Left lung (tissue), 4 donors: ENCODE measurements at regions not wholly inside any gene's neighbourhood (a gene's known extent, or its start where the extent isn't known, plus 50 kb on each side); places are given as distances from the start of the nearest gene placed in this dataset.
A peak's percentile ranks its signal among the peaks of the same experiment; 100 is the strongest.
"Not testable (repeated sequence)": the region's sequence is repeated elsewhere in the genome, so short reads cannot be mapped to it uniquely, and the experiment has no call there.

Experiments
- ATAC-seq: fragments of 200-7000 bp; cut with Tn5 transposase; one replicate; pipeline ENCODE4 v1.9.1; 2020; ENCODE audit warnings: moderate library complexity
- DNase-seq, 4 donors: peaks; one replicate each; pipeline ENCODE4 v3.0.0-alpha.2; 2013 to 2020
- H3K27ac ChIP-seq, 2 donors: fragments of 200-600 bp; sonication (generic) in 1 of 2; one replicate each; pipeline versions ENCODE4 v1.5.0 to v1.8.0; 2020 to 2021
- H3K27me3 ChIP-seq, 2 donors: fragments of 200-600 bp; sonication (generic) in 1 of 2; one replicate each; pipeline versions ENCODE4 v1.5.0 to v1.8.0; 2020 to 2021
- H3K36me3 ChIP-seq, 2 donors: fragments of 200-600 bp; sonication (generic) in 1 of 2; one replicate each; pipeline versions ENCODE4 v1.5.0 to v1.8.0; 2020 to 2021
- H3K4me1 ChIP-seq, 2 donors: fragments of 200-600 bp; one replicate each; pipeline ENCODE4 v1.8.0; 2021
- H3K4me3 ChIP-seq, 2 donors: fragments of 200-600 bp; sonication (generic) in 1 of 2; one replicate each; pipeline versions ENCODE4 v1.5.0 to v1.8.0; 2020 to 2021; ENCODE audit warnings: mild to moderate bottlenecking in 1 of 2
- H3K9me3 ChIP-seq, 2 donors: fragments of 200-600 bp; sonication (generic) in 1 of 2; one replicate each; pipeline versions ENCODE4 v1.5.0 to v1.8.0; 2020 to 2021
- CTCF ChIP-seq, 2 donors: fragments of 200-600 bp; sonication (generic) in 1 of 2; IDR thresholded peaks; one replicate each; pipeline versions ENCODE4 v1.5.0 to v1.8.0; 2021; ENCODE audit warnings: antibody characterized with exemption in 2 of 2
- intact Hi-C, 2 donors: fragments of 100-400 bp; cut with DNase I; formaldehyde crosslinking; loops; one replicate each; pipeline versions ENCODE4 v1.11.2 to v1.14.2; 2022
- donor health status: DM: no; HTN: yes; CAD: no.
- donor health status: DM: no; HTN: no; CAD: no.

- TF ChIP-seq CTCF (IDR thresholded peaks at IDR 0.05), result no peak
- Histone ChIP-seq H3K27ac (no peak overlapping the region), H3K27me3 (no peaks in the 10 kb centered on the region), H3K36me3 (no peaks in the 10 kb centered on the region), H3K4me3 (no peak overlapping the region), H3K9me3 (no peaks in the 10 kb centered on the region), H3K4me1 (peaks cover 0 to 40% of the 10 kb centered on the region in 2 donors)
- ATAC-seq (peak; percentile 11), DNase-seq (no peak)
- intact Hi-C loops, result no loop called here
These were observed 234.0 kb upstream of the RREB1 start for GRCh38 chr6:6873778-6874177.

GRCh38 chr6:6875818-6876470 lies 231.8 kb upstream of the RREB1 start:
- Histone ChIP-seq H3K36me3 (no peaks in the 10 kb centered on the region), H3K27ac (peak overlapping the region; percentile 30 to 71), H3K4me1 (peaks cover 4 to 42% of the 10 kb centered on the region in 2 donors), H3K27me3 (no peaks in the 10 kb centered on the region), H3K9me3 (no peaks in the 10 kb centered on the region), H3K4me3 (no peak overlapping the region)
- no peak for TF ChIP-seq CTCF (IDR thresholded peaks at IDR 0.05)
- DNase-seq (no peak), ATAC-seq (peak; percentile 89)
- intact Hi-C loops, result no loop called here

- H3K36me3 ChIP-seq, H3K27me3 ChIP-seq, ATAC-seq, H3K4me3 ChIP-seq, DNase-seq, H3K9me3 ChIP-seq, H3K27ac ChIP-seq, intact Hi-C loops: not testable (repeated sequence)
- H3K4me1 ChIP-seq, result peaks cover 4 to 44% of the 10 kb centered on the region in 2 donors
These were observed 230.0 kb upstream of the RREB1 start for GRCh38 chr6:6877792-6878191.

GRCh38 chr6:6878887-6879585 lies 228.7 kb upstream of the RREB1 start:
- ATAC-seq (peak; percentile 10), DNase-seq (no peak)
- peaks cover 4 to 49% of the 10 kb centered on the region in 2 donors for H3K4me1 ChIP-seq
- no peaks in the 10 kb centered on the region for H3K27me3 ChIP-seq
- intact Hi-C loops, result no loop called here
- H3K9me3 ChIP-seq, result no peaks in the 10 kb centered on the region
- H3K36me3 ChIP-seq, result no peaks in the 10 kb centered on the region
- peak overlapping the region; percentile 28 to 80 for H3K27ac ChIP-seq
- no peak for TF ChIP-seq CTCF (IDR thresholded peaks at IDR 0.05)
- H3K4me3 ChIP-seq, result no peak overlapping the region

GRCh38 chr6:6879586-6879974 lies 228.2 kb upstream of the RREB1 start:
- H3K27me3 ChIP-seq, H3K9me3 ChIP-seq, H3K36me3 ChIP-seq, intact Hi-C loops, H3K4me3 ChIP-seq, DNase-seq: not testable (repeated sequence)
- ATAC-seq, result peak; percentile 61
- H3K27ac ChIP-seq, result peak overlapping the region; percentile 28 to 80
- H3K4me1 ChIP-seq, result peaks cover 4 to 54% of the 10 kb centered on the region in 2 donors

GRCh38 chr6:6880745-6881437 lies 226.9 kb upstream of the RREB1 start:
- ATAC-seq (no peak), DNase-seq (no peak)
- H3K27me3 ChIP-seq, result no peaks in the 10 kb centered on the region
- peak overlapping the region in 1 of 2 donors; percentile 95 for H3K27ac ChIP-seq
- peaks cover 4 to 63% of the 10 kb centered on the region in 2 donors for H3K4me1 ChIP-seq
- H3K36me3 ChIP-seq, result no peaks in the 10 kb centered on the region
- no peak overlapping the region for H3K4me3 ChIP-seq
- TF ChIP-seq CTCF (IDR thresholded peaks at IDR 0.05), result no peak
- no peaks in the 10 kb centered on the region for H3K9me3 ChIP-seq
- intact Hi-C loops, result no loop called here
